A673 (cell line): ENCODE measurements at regions not wholly inside any gene's neighbourhood (a gene's known extent, or its start where the extent isn't known, plus 50 kb on each side); places are given as distances from the start of the nearest gene placed in this dataset.

ENCODE experiments used
- BruUV-seq: library from RNA; stranded (reverse); fragments of 400-500 nt; replicated peaks from 2 replicates; lab custom pipeline; 2021; lab: Mats Ljungman, UMichigan
- CTCF ChIA-PET: fragments of 300-600 bp; sonication (Branson Sonifier 250); formaldehyde crosslinking; loops from one replicate; lab custom pipeline; 2022; ENCODE audit warnings: antibody characterized with exemption; lab: Charles Lee
- POLR2A ChIA-PET: fragments of 300-600 bp; sonication (Branson Sonifier 250); formaldehyde crosslinking; loops from one replicate; lab custom pipeline; 2022; ENCODE audit warnings: antibody characterized with exemption; ENCODE audit not compliant: low non-redundant PET; lab: Charles Lee
- DNase-seq: peaks from one replicate; pipeline ENCODE4 v3.0.0-alpha.2; 2015; ENCODE audit warnings: low spot score
- H3K27ac ChIP-seq: fragments of 200-600 bp; sonication (generic); 2 replicates; pipeline ENCODE4 v1.5.1; 2016; ENCODE audit warnings: mixed run types, low read depth, mild to moderate bottlenecking, mixed read lengths, antibody characterized with exemption, low read length; ENCODE audit not compliant: poor library complexity, severe bottlenecking
- H3K27me3 ChIP-seq: fragments of 200-600 bp; sonication (generic); replicated peaks from 2 replicates; pipeline ENCODE4 v1.6.1; 2017; ENCODE audit warnings: mixed run types, low read depth, mild to moderate bottlenecking, mixed read lengths, antibody characterized with exemption, low read length; ENCODE audit not compliant: insufficient read depth, poor library complexity
- H3K36me3 ChIP-seq: fragments of 200-600 bp; sonication (generic); 2 replicates; pipeline ENCODE4 v1.6.1; 2016; ENCODE audit warnings: mixed run types, mild to moderate bottlenecking, mixed read lengths, antibody characterized with exemption, low read length; ENCODE audit not compliant: insufficient read depth, poor library complexity, severe bottlenecking
- H3K4me1 ChIP-seq: fragments of 200-600 bp; sonication (generic); 2 replicates; pipeline ENCODE4 v1.6.1; 2017; ENCODE audit warnings: mixed run types, mild to moderate bottlenecking, mixed read lengths, antibody characterized with exemption, low read length; ENCODE audit not compliant: insufficient read depth, poor library complexity, severe bottlenecking
- H3K4me3 ChIP-seq: fragments of 200-600 bp; sonication (generic); 2 replicates; pipeline ENCODE4 v1.5.1; 2016; ENCODE audit warnings: low read depth, mixed run types, mild to moderate bottlenecking, mixed read lengths, low read length; ENCODE audit not compliant: poor library complexity, severe bottlenecking
- H3K9me3 ChIP-seq: fragments of 200-600 bp; sonication (generic); 2 replicates; pipeline ENCODE4 v1.6.1; 2016; ENCODE audit warnings: mixed run types, low read depth, mild to moderate bottlenecking, mixed read lengths, antibody characterized with exemption, low read length; ENCODE audit not compliant: poor library complexity, severe bottlenecking
- CTCF ChIP-seq: fragments of 300-800, 200-600 bp; sonication (generic); conservative IDR thresholded peaks from 2 replicates; pipeline ENCODE4 v1.5.1; 2017; ENCODE audit warnings: low read depth, mild to moderate bottlenecking, antibody characterized with exemption, low read length, moderate library complexity, mixed read lengths
- EZH2 ChIP-seq: fragments of 200-600 bp; sonication (generic); IDR thresholded peaks from 2 replicates; pipeline ENCODE4 v1.6.1; 2017; ENCODE audit warnings: borderline replicate concordance, low read depth, mild to moderate bottlenecking, mixed read lengths, antibody characterized with exemption, low read length; ENCODE audit not compliant: poor library complexity, severe bottlenecking
- intact Hi-C: fragments of 100-400 bp; cut with micrococcal nuclease; formaldehyde crosslinking; loops from one replicate; pipeline ENCODE4 v1.10.0; 2022; ENCODE audit not compliant: unreplicated experiment

GRCh38 chr2:20106746-20107145 is 55.3 kb upstream of the LAPTM4A start:
- H3K4me3 ChIP-seq: no peak overlapping the region
- peaks cover 12% of the 10 kb centered on the region for H3K4me1 ChIP-seq
- intact Hi-C loops: no loop called here
- no peak overlapping the region for H3K27ac ChIP-seq
- CTCF ChIA-PET: no interaction called here
- TF ChIP-seq CTCF (0 out of 2 replicates have a peak, but pooled peaks have one; percentile 11), EZH2 (no peak)
- H3K27me3 ChIP-seq: no peaks in the 10 kb centered on the region
- peaks cover 5% of the 10 kb centered on the region for H3K9me3 ChIP-seq
- no peak for DNase-seq
- no TSS peak for BruUV-seq
- POLR2A ChIA-PET: no interaction called here
- no peaks in the 10 kb centered on the region for H3K36me3 ChIP-seq

- ChIA-PET CTCF (no interaction called here), POLR2A (no interaction called here)
- TF ChIP-seq EZH2 (no peak), CTCF (no peak)
- intact Hi-C loops: no loop called here
- Histone ChIP-seq H3K36me3 (no peaks in the 10 kb centered on the region), H3K27ac (no peak overlapping the region), H3K9me3 (no peaks in the 10 kb centered on the region), H3K4me3 (no peak overlapping the region), H3K27me3 (no peaks in the 10 kb centered on the region), H3K4me1 (no peaks in the 10 kb centered on the region)
- no TSS peak for BruUV-seq
- DNase-seq: no peak
Observed at GRCh38 chr2:20104900-20105545, 53.6 kb upstream of the LAPTM4A start.

GRCh38 chr2:20103530-20103929 is 52.1 kb upstream of the LAPTM4A start:
- CTCF ChIA-PET: no interaction called here
- Histone ChIP-seq H3K27ac (no peak overlapping the region), H3K27me3 (no peaks in the 10 kb centered on the region), H3K4me3 (no peak overlapping the region), H3K9me3 (no peaks in the 10 kb centered on the region), H3K4me1 (no peaks in the 10 kb centered on the region), H3K36me3 (no peaks in the 10 kb centered on the region)
- DNase-seq: no peak
- BruUV-seq: no TSS peak
- peak; percentile 20; the same call in 1 of the 2 replicates for TF ChIP-seq CTCF
- TF ChIP-seq EZH2: no peak
- POLR2A ChIA-PET: no interaction called here
- intact Hi-C loops: no loop called here
